MCF 10A (cell line): ENCODE measurements at regions not wholly inside any gene's neighbourhood (a gene's known extent, or its start where the extent isn't known, plus 50 kb on each side); places are given as distances from the start of the nearest gene placed in this dataset.

Experiments used
- BruUV-seq: library from RNA; stranded (reverse); fragments of 400-500 nt; replicated peaks from 2 replicates; lab custom pipeline; 2021; lab: Mats Ljungman, UMichigan
- CTCF ChIA-PET: fragments of 300-600 bp; sonication (Branson Sonifier 250); formaldehyde crosslinking; extraction: SDS; loops from one replicate; lab custom pipeline; 2021; ENCODE audit warnings: antibody characterized with exemption, inconsistent platforms; lab: Yijun Ruan, JAX
- POLR2A ChIA-PET: fragments of 300-600, 350-650 bp; sonication (Branson Sonifier 250); formaldehyde crosslinking; extraction: SDS; loops from one replicate; lab custom pipeline; 2020; ENCODE audit warnings: antibody characterized with exemption, inconsistent platforms; lab: Yijun Ruan, JAX
- DNase-seq: peaks from one replicate; pipeline ENCODE4 v3.0.0-alpha.2; 2018; ENCODE audit not compliant: unreplicated experiment
- H3K27ac Mint-ChIP-seq: one replicate; pipeline ENCODE4 v1.8.0; 2022; ENCODE audit warnings: mild to moderate bottlenecking, low read depth, mixed read lengths; ENCODE audit not compliant: unreplicated experiment
- H3K27me3 Mint-ChIP-seq: one replicate; pipeline ENCODE4 v1.8.0; 2022; ENCODE audit warnings: mixed read lengths; ENCODE audit not compliant: insufficient read depth, unreplicated experiment
- H3K36me3 Mint-ChIP-seq: one replicate; pipeline ENCODE4 v1.8.0; 2022; ENCODE audit warnings: mild to moderate bottlenecking, moderate library complexity, mixed read lengths; ENCODE audit not compliant: insufficient read depth, unreplicated experiment
- H3K4me1 Mint-ChIP-seq: one replicate; pipeline ENCODE4 v1.8.0; 2022; ENCODE audit warnings: mixed read lengths; ENCODE audit not compliant: insufficient read depth, unreplicated experiment
- H3K4me3 Mint-ChIP-seq: one replicate; pipeline ENCODE4 v1.8.0; 2022; ENCODE audit warnings: mild to moderate bottlenecking, moderate library complexity, mixed read lengths; ENCODE audit not compliant: unreplicated experiment
- H3K9me3 Mint-ChIP-seq: one replicate; pipeline ENCODE4 v1.8.0; 2022; ENCODE audit warnings: mixed read lengths; ENCODE audit not compliant: unreplicated experiment
- CTCF ChIP-seq: fragments of 200-600 bp; IDR thresholded peaks from one replicate; pipeline ENCODE4 v1.8.0; 2022; ENCODE audit warnings: antibody characterized with exemption, mild to moderate bottlenecking; ENCODE audit not compliant: unreplicated experiment
- intact Hi-C: fragments of 100-400 bp; cut with micrococcal nuclease; formaldehyde crosslinking; loops from 2 replicates; pipeline ENCODE4 v1.14.1; 2022

- TF ChIP-seq CTCF: no peak
- Mint-ChIP-seq H3K27me3 (peaks cover under 1% of the 10 kb centered on the region), H3K4me3 (no peak overlapping the region), H3K9me3 (no peaks in the 10 kb centered on the region), H3K27ac (no peak overlapping the region), H3K4me1 (peaks cover 14% of the 10 kb centered on the region), H3K36me3 (no peaks in the 10 kb centered on the region)
- peak; percentile 51 for DNase-seq
- intact Hi-C loops: no loop called here
- ChIA-PET CTCF (no interaction called here), POLR2A (no interaction called here)
- no TSS peak for BruUV-seq
Observed at GRCh38 chr11:11220786-11221185, 132.3 kb downstream of the CSNK2A3 start.

DNA sequence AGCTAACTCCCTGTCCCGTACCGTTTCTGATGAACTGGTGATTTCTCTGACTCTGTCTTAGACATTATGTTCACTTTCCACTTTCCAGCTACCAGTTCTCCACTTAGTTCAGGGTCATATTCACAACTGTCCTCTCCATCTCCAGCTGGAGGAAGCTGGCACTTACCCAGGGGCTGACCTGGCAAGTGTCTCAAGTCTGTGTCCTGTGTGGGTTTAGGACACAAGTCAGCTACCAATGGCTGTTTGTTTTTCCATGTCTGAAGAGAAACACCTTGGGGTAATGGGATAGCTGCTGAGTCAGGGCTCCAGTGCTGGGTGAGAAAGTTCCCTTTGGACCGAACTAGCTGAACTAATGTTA is 134.4 kb downstream of the CSNK2A3 start:
- Mint-ChIP-seq H3K27ac (no peak overlapping the region), H3K4me3 (no peak overlapping the region), H3K27me3 (peaks cover 16% of the 10 kb centered on the region), H3K9me3 (no peaks in the 10 kb centered on the region), H3K36me3 (no peaks in the 10 kb centered on the region), H3K4me1 (peaks cover 14% of the 10 kb centered on the region)
- intact Hi-C loops: no loop called here
- DNase-seq: no peak
- no TSS peak for BruUV-seq
- CTCF ChIA-PET: interaction anchor here (0.5 kb wide), 1 partner anchor 153 kb away, joined by 3 read pairs; no protein-coding TSS in a partner anchor
- no peak for TF ChIP-seq CTCF
- POLR2A ChIA-PET: no interaction called here

- no TSS peak for BruUV-seq
Observed at GRCh38 chr11:11217929-11218628, 135.0 kb downstream of the CSNK2A3 start.

More at GRCh38 chr11:11217929-11218628, 135.0 kb downstream of the CSNK2A3 start:
- no peak for TF ChIP-seq CTCF
- intact Hi-C loops: no loop called here
- H3K9me3 Mint-ChIP-seq: no peaks in the 10 kb centered on the region
- H3K4me3 Mint-ChIP-seq: no peak overlapping the region
- ChIA-PET CTCF (interaction anchor here (0.6 kb wide), 1 partner anchor 181 kb away, joined by 3 read pairs; no protein-coding TSS in a partner anchor), POLR2A (interaction anchor here (0.6 kb wide), 1 partner anchor 215 kb away, joined by 3 read pairs; no protein-coding TSS in a partner anchor)
- H3K27ac Mint-ChIP-seq: no peak overlapping the region
- peaks cover 16% of the 10 kb centered on the region for H3K27me3 Mint-ChIP-seq
- peaks cover 14% of the 10 kb centered on the region for H3K4me1 Mint-ChIP-seq
- H3K36me3 Mint-ChIP-seq: no peaks in the 10 kb centered on the region
- DNase-seq: no peak
